Muscle of leg (tissue), 3 donors: ENCODE measurements at regions not wholly inside any gene's neighbourhood (a gene's known extent, or its start where the extent isn't known, plus 50 kb on each side); places are given as distances from the start of the nearest gene placed in this dataset.

Experiments used
- DNase-seq: peaks from one replicate; pipeline ENCODE4 v3.0.0; 2013
- H3K27ac ChIP-seq: one replicate; pipeline ENCODE4 v1.5.1; 2013; ENCODE audit warnings: mild to moderate bottlenecking, low read length, control low read depth
- H3K27me3 ChIP-seq: one replicate; pipeline ENCODE4 v1.6.1; 2013; ENCODE audit warnings: low read length; ENCODE audit not compliant: control insufficient read depth, insufficient read depth
- H3K36me3 ChIP-seq: one replicate; pipeline ENCODE4 v1.6.1; 2013; ENCODE audit warnings: low read length; ENCODE audit not compliant: control insufficient read depth, insufficient read depth
- H3K4me1 ChIP-seq: one replicate; pipeline ENCODE4 v1.6.1; 2013; ENCODE audit warnings: low read length; ENCODE audit not compliant: control insufficient read depth, insufficient read depth
- H3K4me3 ChIP-seq: one replicate; pipeline ENCODE4 v1.5.1; 2013; ENCODE audit warnings: low read length, control low read depth
- H3K9me3 ChIP-seq: replicated peaks from 2 replicates; pipeline ENCODE4 v1.6.1; 2013; ENCODE audit warnings: low read depth, low read length; ENCODE audit not compliant: control insufficient read depth
- WGBS: methylation state at CpG from one replicate; pipeline ENCODE4 v1.1.5; 2013; ENCODE audit warnings: missing lambda C conversion rate; ENCODE audit not compliant: insufficient coverage; 5-methylcytosine and 5-hydroxymethylcytosine counted together

DNA sequence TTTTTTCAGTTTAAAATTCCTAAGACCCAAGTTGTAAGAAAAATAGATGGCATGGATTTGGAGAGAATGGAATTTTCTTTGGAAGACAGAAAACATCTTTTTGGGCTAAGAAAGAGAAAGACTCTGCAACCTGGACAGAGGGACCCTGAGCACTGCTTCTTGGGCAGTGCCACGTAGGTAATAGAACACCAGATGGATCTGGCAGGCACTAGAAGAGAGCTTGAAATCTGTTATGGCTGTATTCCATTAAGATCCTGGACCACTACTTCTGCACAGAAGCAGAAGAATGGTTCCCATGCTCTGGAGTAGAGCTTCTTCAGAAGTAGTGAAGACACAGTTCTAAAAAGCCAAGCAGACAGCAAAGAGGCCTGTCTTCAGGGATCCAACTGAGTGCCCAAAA lies 306.4 kb upstream of the CD180 start:
- H3K9me3 ChIP-seq, result no peaks in the 10 kb centered on the region
- 100% methylated on average over 1 of the region's 1 CpG for WGBS
- H3K4me3 ChIP-seq, result no peak overlapping the region
- H3K4me1 ChIP-seq, result no peaks in the 10 kb centered on the region
- H3K27me3 ChIP-seq, result no peaks in the 10 kb centered on the region
- no peak overlapping the region for H3K27ac ChIP-seq
- no peaks in the 10 kb centered on the region for H3K36me3 ChIP-seq
- no peak for DNase-seq

DNA sequence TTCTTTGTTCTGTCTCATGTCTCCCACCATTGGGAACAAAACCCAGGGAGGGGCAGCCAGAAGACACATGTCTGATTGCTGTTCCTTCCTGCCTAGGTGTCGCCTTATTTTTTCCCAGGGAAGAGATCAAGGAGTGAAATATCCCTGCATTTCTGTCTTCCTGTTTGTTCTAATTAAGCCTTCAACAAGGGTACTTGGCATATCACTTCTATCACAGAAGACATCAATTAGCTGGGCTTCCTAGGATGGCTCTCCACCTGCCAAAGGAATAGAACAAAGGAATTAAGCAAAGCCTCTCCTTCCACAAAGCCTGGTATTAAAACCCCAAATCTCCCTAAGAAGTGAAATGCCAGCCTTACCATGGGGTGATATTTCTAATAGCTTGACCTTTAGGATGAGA lies 299.5 kb upstream of the CD180 start:
- WGBS, result 80% methylated on average over 1 of the region's 1 CpG

DNA sequence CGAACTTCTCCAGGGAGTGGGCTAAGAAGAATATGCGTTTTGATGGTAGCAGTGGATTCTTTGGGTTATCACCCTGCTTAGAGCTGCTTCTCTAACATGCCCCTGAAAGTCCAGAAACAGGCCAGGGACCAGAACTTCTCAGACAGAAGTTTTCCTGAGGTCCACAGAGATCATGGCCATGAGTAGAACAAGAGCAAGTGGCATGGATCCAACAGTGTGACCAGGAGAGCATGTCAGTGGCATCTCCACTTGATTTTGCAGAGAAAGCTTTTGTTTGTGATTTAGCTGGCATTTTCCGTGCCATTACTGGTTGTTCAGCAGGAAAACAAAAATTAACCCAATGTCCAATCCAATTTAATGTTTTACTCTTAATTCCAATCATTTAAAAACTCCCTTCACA lies 298.5 kb upstream of the CD180 start:
- Histone ChIP-seq H3K27ac (no peak overlapping the region), H3K4me3 (no peak overlapping the region), H3K27me3 (no peaks in the 10 kb centered on the region), H3K36me3 (no peaks in the 10 kb centered on the region), H3K4me1 (peaks cover 13% of the 10 kb centered on the region), H3K9me3 (no peaks in the 10 kb centered on the region)
- WGBS, result 63% methylated on average over 2 of the region's 3 CpGs
- DNase-seq, result peak; percentile 24

More for the DNA sequence above, 299.5 kb upstream of the CD180 start:
- no peak overlapping the region for H3K27ac ChIP-seq
- H3K4me3 ChIP-seq, result no peak overlapping the region
- H3K36me3 ChIP-seq, result no peaks in the 10 kb centered on the region
- H3K4me1 ChIP-seq, result peaks cover 13% of the 10 kb centered on the region
- DNase-seq, result no peak
- no peaks in the 10 kb centered on the region for H3K27me3 ChIP-seq
- no peaks in the 10 kb centered on the region for H3K9me3 ChIP-seq

DNA sequence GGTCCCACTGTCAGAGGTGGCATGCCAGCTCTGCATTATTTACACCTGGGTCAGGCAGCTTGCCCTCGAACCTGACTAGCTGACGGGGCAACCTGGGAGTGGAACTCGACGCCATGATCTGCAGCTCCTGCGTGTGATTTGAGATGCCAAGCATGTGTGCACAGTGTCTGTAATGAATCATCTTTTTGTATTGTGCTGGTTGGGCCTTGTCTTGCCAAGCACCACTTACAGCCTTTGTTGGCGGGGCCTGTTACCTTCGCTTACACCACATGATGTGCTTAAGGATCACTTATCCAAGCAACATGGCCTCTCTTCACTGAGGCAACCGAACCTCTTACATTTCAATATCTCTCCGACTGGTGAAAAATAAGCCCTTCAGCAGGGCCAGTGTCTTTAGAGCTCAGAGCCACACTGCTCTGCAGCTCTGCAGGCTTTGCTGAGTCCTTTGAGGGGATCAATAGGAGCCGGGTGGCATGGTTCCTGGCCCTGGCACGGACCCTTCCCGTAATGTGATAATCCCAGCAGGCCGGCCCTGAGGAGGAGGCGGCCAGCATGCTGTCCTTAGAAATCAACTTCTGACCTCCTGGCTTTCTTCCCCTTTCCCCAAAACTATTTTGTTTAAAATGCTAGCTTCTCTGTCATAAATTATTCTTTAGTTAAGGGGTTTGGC lies 297.7 kb upstream of the CD180 start:
- peak; percentile 63 for DNase-seq
- WGBS, result 75% methylated on average over 9 of the region's 14 CpGs
- H3K4me3 ChIP-seq, result no peak overlapping the region
- H3K4me1 ChIP-seq, result peaks cover 13% of the 10 kb centered on the region
- H3K27ac ChIP-seq, result no peak overlapping the region
- H3K9me3 ChIP-seq, result no peaks in the 10 kb centered on the region
- H3K27me3 ChIP-seq, result no peaks in the 10 kb centered on the region
- H3K36me3 ChIP-seq, result no peaks in the 10 kb centered on the region

DNA sequence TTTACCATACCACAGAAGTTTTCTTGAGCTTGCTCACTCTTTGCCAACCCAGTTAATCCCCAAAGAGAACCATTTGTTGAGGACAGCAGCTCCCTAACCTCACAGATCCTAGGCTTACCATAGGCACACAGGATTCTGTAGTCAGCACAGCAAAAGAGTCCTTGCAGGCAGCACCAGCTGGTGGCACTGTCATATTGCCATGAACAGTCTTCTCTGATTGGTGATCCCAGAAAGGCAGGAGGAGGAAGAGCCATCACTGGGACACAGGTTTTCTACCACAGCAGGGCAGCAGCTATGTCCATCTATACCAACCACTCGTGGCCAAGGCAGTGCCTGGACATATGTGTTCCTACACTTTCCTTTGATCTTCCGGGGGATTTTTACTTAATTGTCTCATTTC lies 297.1 kb upstream of the CD180 start:
- H3K4me3 ChIP-seq, result no peak overlapping the region
- no CpG with 5 or more reads among the region's 2 CpGs for WGBS
- H3K4me1 ChIP-seq, result peaks cover 13% of the 10 kb centered on the region
- H3K36me3 ChIP-seq, result no peaks in the 10 kb centered on the region
- H3K27ac ChIP-seq, result no peak overlapping the region
- H3K27me3 ChIP-seq, result no peaks in the 10 kb centered on the region
- peak; percentile 49 for DNase-seq
- H3K9me3 ChIP-seq, result no peaks in the 10 kb centered on the region

DNA sequence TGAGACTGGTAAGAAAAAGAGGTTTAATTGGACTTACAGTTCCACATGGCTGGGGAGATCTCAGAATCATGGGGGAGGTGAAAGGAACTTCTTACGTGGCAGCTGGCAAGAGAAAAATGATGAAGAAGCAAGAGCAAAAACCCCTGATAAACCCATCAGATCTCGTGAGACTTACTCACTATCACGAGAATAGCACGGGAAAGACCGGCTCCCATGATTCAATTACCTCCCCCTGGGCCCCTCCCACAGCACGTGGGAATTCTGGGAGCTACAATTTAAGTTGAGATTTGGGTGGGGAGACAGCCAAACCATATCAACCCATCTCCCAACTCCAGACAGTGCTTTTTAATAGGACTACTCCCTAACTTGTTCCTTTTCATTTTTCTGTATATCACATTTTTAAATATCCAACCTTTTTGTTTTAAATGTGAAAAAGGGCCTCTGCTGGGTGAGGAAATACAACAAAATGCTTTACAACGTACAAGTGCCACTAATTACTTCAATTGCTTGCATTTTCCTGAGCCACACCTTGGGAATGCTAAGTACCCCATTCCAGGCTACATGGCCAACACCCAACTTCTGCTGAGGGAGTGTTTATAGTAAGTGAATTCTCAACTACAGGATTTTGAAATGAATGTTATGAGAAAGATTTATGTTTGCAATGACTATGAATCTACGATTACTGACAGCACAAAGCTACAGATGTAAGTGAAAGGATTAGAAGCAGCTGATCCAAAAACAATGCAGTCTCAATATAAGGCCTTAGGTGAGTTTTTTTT lies 294.1 kb upstream of the CD180 start:
- WGBS, result no CpG with 5 or more reads among the region's 8 CpGs
- Histone ChIP-seq H3K4me3 (no peak overlapping the region), H3K36me3 (no peaks in the 10 kb centered on the region), H3K9me3 (no peaks in the 10 kb centered on the region), H3K4me1 (peaks cover 13% of the 10 kb centered on the region), H3K27me3 (no peaks in the 10 kb centered on the region), H3K27ac (no peak overlapping the region)
- DNase-seq, result no peak

DNA sequence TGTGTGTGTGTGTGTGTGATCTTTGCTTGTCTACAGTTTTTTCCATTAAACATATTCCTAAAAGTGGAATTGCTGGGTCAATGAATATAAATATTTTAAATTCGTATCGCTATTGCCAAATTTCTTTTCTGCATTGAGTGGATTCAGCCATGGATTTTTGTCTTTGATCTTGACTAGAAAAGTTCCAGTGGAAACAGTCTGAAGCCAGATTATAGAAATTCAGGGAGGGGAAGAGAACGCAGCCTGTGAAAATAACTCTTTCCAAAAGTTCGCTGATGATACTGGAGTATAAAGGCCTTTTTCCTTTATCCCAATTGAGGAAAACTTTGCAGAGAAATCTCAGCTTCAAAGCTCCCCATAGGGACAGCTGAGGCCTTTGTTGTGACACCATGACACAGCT lies 292.3 kb upstream of the CD180 start:
- no CpG with 5 or more reads among the region's 4 CpGs for WGBS
- DNase-seq, result peak; percentile 79
- peaks cover 4% of the 10 kb centered on the region for H3K4me1 ChIP-seq
- no peak overlapping the region for H3K4me3 ChIP-seq
- H3K27me3 ChIP-seq, result no peaks in the 10 kb centered on the region
- H3K36me3 ChIP-seq, result no peaks in the 10 kb centered on the region
- H3K9me3 ChIP-seq, result no peaks in the 10 kb centered on the region
- H3K27ac ChIP-seq, result no peak overlapping the region

DNA sequence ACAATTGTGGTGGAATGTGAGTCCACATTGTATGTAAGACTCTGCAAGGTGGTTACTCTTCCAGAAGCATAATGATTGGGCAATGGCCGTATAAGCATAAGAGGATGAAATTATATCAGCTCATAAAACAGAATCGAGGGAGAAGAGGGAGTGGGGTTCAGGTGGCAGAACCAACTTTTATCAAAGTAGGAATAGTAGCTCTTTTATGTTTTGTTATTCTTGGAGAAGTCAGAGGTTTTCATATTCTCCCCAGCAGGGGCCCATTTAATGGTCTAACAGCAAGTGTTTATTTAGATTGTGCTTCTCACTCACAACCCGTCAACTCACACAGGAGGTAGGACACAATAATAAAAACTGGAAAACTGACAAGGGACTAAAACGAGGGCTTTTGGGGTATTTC lies 291.3 kb upstream of the CD180 start:
- Histone ChIP-seq H3K27me3 (no peaks in the 10 kb centered on the region), H3K4me1 (no peaks in the 10 kb centered on the region), H3K9me3 (no peaks in the 10 kb centered on the region), H3K36me3 (no peaks in the 10 kb centered on the region), H3K27ac (no peak overlapping the region), H3K4me3 (no peak overlapping the region)
- 68% methylated on average over 2 of the region's 4 CpGs for WGBS
- no peak for DNase-seq

DNA sequence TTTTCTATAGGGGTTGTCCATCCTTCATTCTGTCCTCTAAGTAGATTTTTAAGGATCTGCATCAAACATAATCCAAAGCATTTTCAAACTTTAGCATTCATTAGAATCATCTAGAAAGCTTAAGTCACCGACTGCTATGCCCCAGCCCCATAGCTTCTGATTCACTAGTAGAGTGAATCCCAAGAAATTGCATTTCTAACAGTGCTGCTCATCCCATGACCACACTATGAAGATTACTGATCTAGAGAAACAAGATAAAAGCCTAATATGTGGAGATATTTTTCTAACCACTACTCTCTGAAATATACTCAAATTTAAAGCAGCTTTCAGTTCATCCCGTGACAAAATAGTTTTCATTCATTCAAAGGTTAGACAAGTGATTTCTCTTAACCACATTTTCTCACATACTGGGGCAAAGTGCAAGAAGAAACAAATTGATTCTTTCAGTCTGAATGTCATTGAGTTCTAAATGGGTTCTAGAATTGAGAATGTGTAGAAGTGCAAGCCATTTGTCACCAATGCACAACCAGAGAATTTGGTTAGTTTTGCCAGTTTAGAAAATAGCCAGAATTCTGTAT lies 286.9 kb upstream of the CD180 start:
- H3K4me3 ChIP-seq, result no peak overlapping the region
- no peak for DNase-seq
- no peaks in the 10 kb centered on the region for H3K4me1 ChIP-seq
- H3K27ac ChIP-seq, result no peak overlapping the region
- no peaks in the 10 kb centered on the region for H3K27me3 ChIP-seq
- no CpG with 5 or more reads among the region's 2 CpGs for WGBS
- no peaks in the 10 kb centered on the region for H3K9me3 ChIP-seq
- H3K36me3 ChIP-seq, result no peaks in the 10 kb centered on the region

DNA sequence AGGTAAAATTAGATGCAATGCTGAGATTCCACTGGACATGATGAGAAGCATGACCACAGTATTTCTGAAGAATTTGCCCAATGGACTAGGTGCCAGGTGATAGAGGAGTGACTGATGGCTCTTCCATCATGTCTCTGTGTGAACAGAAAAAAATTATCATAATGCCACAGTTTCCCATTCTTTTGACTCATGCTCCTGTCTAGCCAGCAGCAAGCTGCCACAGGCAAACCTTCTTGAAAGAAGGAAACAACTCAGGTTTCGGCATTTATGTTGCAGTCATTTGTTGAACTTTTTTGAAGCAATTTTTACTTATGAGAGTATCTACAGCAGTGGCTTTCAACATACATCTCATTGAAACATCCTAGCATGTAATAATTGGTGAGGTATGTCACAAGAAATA lies 284.8 kb upstream of the CD180 start:
- Histone ChIP-seq H3K4me3 (no peak overlapping the region), H3K27me3 (no peaks in the 10 kb centered on the region), H3K9me3 (no peaks in the 10 kb centered on the region), H3K27ac (no peak overlapping the region), H3K4me1 (no peaks in the 10 kb centered on the region), H3K36me3 (no peaks in the 10 kb centered on the region)
- DNase-seq, result no peak
- WGBS, result no CpG with 5 or more reads among the region's 1 CpG
